H1 (cell line): ENCODE measurements at regions not wholly inside any gene's neighbourhood (a gene's known extent, or its start where the extent isn't known, plus 50 kb on each side); places are given as distances from the start of the nearest gene placed in this dataset.

Experiments
- POLR2AphosphoS5 ChIP-seq: IDR thresholded peaks from 2 replicates; pipeline ENCODE4 v1.6.1; 2011; ENCODE audit warnings: low read depth, low read length
- TF ChIP-seq, protein P1 (sequence below), 3 experiments: IDR thresholded peaks; 1 replicate in 2 of 3; 2 replicates in 1 of 3; pipeline versions ENCODE4 v1.5.1 to v1.6.1; 2011; ENCODE audit warnings: low read length in 3 of 3, mild to moderate bottlenecking in 3 of 3, inconsistent platforms in 2 of 3, low read depth in 1 of 3, moderate library complexity in 1 of 3; ENCODE audit not compliant: insufficient read depth in 1 of 3; ENCODE audit errors: control extremely low read depth in 1 of 3

DNA sequence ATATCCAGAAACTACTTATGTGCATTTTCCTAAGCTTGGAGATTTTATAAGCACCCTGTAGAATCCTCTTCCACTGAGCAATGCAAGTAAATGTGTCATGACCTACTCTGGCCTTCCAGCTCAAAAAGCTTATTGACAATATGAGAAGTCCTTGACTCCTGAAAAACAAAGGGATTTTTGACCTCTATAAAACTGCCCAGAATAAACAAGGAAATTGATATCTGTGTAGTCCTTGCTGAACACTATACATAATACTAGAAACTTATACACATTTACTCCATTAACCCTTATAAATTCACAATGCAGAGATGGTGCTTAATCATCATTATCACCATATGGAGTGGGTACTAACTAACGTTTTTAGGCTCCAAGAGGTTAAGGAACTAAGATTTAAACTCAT lies 197.4 kb upstream of the KRR1 start:
- no peak for TF ChIP-seq POLR2AphosphoS5
- TF ChIP-seq, protein P1, sequence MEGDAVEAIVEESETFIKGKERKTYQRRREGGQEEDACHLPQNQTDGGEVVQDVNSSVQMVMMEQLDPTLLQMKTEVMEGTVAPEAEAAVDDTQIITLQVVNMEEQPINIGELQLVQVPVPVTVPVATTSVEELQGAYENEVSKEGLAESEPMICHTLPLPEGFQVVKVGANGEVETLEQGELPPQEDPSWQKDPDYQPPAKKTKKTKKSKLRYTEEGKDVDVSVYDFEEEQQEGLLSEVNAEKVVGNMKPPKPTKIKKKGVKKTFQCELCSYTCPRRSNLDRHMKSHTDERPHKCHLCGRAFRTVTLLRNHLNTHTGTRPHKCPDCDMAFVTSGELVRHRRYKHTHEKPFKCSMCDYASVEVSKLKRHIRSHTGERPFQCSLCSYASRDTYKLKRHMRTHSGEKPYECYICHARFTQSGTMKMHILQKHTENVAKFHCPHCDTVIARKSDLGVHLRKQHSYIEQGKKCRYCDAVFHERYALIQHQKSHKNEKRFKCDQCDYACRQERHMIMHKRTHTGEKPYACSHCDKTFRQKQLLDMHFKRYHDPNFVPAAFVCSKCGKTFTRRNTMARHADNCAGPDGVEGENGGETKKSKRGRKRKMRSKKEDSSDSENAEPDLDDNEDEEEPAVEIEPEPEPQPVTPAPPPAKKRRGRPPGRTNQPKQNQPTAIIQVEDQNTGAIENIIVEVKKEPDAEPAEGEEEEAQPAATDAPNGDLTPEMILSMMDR (IDR thresholded peaks at IDR 0.05; ENCODE audit: control extremely low read depth in 1 of 3, insufficient read depth in 1 of 3, low read depth in 1 of 3, low read length in 3 of 3): no peak
